HTR-8/SVneo (cell line): ENCODE measurements at regions not wholly inside any gene's neighbourhood (a gene's known extent, or its start where the extent isn't known, plus 50 kb on each side); places are given as distances from the start of the nearest gene placed in this dataset.

Source experiments
- DNase-seq: peaks from one replicate; pipeline ENCODE4 v3.0.0; 2011; ENCODE audit warnings: low spot score, mixed read lengths; ENCODE audit not compliant: insufficient read length
- FAIRE-seq: peaks from 2 replicates; lab custom pipeline; 2011; peaks lifted over from hg19 to GRCh38; lab: Jason Lieb, UNC

DNA sequence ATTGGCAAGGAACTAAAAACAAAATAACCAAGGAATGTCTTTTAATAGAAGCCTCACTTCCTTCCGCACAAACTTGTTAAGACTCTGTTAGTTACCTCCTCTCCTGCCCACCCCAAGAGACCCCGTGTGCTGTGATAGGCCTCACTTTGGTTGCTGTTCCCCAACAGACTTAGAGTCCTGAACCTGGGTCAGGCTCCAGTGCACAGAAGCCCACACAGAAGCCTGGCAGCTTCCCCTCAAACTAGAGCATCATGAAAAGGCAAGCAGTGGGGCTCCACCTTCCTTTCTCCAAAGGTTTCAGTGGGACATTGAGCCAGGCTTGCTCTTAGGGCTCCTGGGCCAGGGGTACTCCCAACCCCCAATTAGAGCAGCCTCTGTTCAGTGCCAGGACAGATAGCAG lies 230.5 kb downstream of the ESM1 start:
- FAIRE-seq = no peak
- DNase-seq = no peak

- DNase-seq (no peak), FAIRE-seq (peak; percentile 38)
Measured at GRCh38 chr5:54754420-54754819, 231.0 kb downstream of the ESM1 start.

- FAIRE-seq (no peak), DNase-seq (no peak)
Measured at GRCh38 chr5:54753753-54754152, 231.6 kb downstream of the ESM1 start.

DNA sequence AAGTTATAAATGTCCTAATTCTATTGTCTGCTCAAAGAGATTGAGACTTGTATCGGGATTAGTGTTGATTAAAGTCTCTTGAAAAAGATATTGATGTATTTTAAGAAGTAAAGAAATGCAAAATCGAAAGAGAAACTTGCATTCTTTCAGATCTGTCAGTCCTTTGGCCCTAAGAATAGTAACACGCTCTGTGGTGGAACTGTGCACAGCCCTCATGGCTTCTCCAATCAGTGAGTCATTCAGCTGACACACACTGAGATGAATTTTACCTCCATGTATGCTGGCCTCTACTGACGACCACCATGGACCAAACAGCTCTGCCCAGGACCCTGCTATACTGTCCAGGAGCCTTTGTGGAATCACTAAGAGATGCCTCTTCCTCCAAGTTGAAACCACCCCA lies 232.4 kb downstream of the ESM1 start:
- FAIRE-seq (peak; percentile 31), DNase-seq (no peak)

- DNase-seq (no peak), FAIRE-seq (peak; percentile 26)
Measured at GRCh38 chr5:54748527-54748926, 231.0 kb downstream of the SNX18 start.

- FAIRE-seq = peak; percentile 81
Measured at GRCh38 chr5:54746777-54747398, 229.3 kb downstream of the SNX18 start.

DNA sequence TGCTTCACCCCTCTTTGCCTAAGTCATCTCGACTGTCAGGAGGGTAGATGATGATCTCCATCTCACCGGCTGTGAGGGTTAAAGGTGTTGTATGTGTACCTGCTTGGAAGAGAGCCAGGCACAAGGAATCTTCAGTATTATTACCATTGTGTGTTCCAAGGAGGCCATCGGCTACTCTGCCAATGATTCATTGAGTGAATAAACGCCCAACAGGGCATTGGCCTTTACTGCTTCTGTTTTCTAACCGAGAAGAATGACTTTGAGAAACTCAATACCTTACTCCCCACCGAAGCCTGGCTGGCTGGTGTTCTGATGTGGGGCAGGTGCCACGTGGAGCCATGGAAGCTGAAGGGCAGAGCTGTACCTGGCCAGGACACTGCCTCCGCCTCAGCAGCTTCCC lies 228.8 kb downstream of the SNX18 start:
- DNase-seq = no peak
- FAIRE-seq = no peak

More at GRCh38 chr5:54746777-54747398, 229.3 kb downstream of the SNX18 start:
- no peak for DNase-seq

DNA sequence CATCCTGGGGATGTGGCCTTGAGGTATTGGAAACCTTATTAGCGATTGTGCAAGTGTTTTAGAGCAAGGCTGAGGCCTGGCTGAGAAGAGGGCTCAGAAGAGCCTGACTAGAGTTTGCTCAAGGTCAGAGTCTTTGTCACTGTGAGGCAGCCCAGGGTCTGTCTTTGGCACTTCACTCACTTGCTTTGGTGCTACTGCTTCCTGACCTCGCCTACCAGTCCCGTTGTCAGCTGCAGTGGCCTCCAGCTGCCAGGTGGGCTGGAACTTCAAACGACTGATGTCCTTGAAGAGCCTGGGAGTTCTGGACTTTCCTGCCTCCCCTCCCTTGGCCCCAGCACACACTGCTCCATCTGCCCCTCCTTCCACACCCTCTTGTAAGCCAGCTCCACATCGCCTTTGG lies 228.0 kb downstream of the SNX18 start:
- no peak for DNase-seq
- no peak for FAIRE-seq

DNA sequence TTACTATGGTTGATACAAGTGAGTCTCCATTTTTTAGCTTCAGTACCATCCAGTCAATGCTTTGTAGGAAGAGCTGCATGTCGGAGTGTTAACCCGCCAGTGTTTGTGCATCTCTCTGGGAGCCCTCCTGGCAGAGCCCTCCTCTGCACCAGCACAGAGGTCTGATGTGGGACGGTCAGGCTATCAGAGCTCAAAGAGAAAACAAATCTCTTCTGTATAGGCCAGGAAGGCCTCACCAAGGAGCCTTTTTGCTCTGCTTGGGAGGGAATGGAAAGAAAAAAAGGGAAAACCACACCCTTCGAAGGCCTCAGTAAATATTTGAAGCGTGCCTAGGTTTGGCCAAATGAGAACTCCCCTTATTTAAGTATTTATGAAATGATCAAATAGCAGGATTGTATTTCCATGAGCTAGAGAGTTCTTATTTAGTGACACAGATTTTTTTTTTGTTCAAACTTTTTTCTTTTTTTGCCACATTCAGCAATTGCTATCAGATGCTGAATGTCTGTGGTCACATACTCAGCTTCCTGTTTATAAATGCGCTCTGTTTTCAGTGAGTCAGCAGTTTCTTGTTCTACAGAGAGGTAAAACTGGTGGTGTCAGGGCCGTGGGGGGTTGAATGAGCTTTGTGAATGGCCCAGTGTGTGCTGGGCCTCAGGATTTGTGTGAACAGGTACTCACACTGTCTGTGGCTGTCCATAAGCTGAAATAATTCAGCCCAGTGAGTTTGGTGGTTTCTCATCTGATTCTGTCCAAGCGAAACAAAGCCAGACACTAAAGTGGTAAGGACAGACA lies 226.6 kb downstream of the SNX18 start:
- DNase-seq = peak; percentile 86
- peak; percentile 26 for FAIRE-seq

GRCh38 chr5:54743581-54743980 lies 226.0 kb downstream of the SNX18 start:
- DNase-seq = no peak

GRCh38 chr5:54742417-54742891 lies 224.9 kb downstream of the SNX18 start:
- FAIRE-seq = no peak
- DNase-seq = peak; percentile 78

More at GRCh38 chr5:54743581-54743980, 226.0 kb downstream of the SNX18 start:
- no peak for FAIRE-seq

- FAIRE-seq (no peak), DNase-seq (no peak)
Measured at GRCh38 chr5:54741711-54742110, 224.2 kb downstream of the SNX18 start.

DNA sequence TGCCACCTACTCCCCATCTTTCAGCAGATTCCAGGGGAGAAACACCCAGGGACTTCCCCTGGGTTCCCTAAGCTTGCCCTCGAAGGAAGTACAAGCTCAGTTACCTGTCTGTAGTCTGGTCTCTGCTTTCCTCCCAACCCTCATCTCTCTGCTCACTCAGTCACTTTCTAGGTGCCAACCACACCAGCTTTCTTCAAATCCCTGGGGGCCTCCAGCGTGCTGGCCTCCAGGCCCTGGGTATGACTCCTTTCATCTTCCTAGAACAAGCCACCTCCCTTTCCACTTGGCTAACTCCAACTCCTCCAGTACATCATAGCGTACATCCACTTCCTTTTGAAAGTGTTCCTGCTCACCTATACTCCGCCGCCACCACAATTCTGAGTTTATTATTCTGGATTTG lies 222.6 kb downstream of the SNX18 start:
- no peak for DNase-seq
- no peak for FAIRE-seq

DNA sequence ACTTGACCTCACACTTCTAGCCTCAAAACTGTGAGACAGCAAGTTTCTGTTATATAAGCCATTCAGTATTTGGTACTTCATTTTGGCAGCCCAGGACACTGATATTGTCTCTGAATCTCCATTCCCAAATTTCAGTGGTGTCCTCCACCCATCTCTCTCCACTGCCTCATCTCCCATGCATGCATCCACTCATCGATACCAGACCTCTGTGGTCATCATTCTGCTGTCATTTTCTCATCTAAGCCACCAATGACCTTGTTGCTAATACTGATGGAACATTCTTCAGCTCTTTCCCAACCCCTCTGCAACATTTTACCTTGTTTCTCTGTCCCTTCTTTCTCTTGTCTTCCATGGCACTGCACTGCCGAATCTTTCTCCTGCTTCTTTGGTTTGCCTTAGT lies 221.8 kb downstream of the SNX18 start:
- DNase-seq (no peak), FAIRE-seq (no peak)

- DNase-seq = no peak
- FAIRE-seq = no peak
Measured at GRCh38 chr5:54738973-54739367, 221.4 kb downstream of the SNX18 start.

- FAIRE-seq = peak; percentile 60
- DNase-seq = no peak
Measured at GRCh38 chr5:54738118-54738972, 220.8 kb downstream of the SNX18 start.

DNA sequence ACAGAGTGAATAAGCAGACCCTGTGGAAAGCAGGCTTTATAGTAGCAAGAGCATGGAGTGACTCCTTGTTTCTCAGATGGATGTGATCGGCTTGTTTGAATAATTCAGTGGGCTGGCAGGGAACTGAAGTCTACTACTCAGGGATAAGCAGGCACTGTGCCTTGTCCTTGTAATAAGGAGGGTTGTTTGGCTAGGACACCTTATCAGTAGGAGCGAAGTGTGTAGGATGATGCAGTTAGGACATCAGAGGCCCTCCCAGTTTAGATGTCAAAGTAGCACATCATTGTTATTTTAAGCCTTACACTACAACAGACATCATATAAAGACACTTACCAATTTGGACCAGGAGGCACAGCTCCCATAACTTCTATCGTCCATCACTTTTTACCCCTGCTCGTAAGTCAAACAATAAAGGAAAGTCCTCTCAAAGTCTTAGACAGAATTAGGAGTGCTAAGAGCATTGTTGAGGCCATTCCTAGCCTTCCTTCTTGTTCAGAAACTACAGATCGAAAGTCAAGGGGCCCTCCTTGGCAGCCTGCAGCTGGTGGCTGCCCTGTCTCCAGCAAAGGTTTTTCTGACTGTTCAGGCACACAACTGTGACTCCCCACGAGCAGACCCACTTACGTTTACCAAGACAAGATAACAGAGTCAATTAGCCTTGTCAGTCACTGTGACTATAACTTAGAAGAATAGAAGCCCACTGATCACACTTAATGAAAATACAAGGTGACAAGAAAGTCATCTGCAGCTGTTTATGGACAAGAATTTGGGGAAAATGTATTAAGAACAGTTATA lies 218.6 kb downstream of the SNX18 start:
- peak; percentile 83 for FAIRE-seq
- no peak for DNase-seq

GRCh38 chr5:54733101-54733500 lies 215.5 kb downstream of the SNX18 start:
- DNase-seq (no peak), FAIRE-seq (no peak)

DNA sequence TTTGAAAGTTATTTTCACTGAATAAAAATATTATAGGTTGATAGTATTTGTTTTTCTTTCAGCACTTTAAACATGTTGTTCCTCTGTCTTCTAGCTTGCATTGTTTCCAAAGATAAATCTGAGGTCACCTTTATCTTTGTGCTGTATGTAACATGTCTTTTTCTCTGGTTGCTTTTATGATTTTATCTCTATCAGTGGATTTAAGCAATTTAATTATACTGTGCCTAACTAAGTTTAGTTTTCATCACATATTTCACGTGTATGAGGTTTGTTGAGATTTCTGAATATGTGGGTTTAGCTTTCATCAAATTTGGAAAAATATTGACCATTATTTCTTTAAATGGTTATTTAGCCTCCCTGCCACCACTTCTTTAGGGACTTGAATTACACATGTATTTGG lies 214.5 kb downstream of the SNX18 start:
- DNase-seq (no peak), FAIRE-seq (no peak)

DNA sequence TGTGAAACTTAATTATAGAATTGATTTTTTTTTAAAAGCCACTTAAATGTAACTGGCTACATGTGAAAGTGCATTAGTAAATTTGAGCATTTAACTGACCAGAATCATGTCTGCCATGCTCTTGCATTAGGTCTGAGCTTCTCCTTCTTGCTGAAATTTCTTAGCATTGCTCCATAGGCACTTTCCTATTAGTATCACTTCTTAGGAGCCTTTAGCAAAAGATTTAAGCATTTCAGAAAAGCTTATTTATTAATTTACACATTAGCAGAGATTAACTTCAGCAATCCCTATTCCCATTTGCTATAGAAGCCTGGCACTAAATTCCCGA lies 211.0 kb downstream of the SNX18 start:
- FAIRE-seq (no peak), DNase-seq (no peak)
